Fibroblast of skin of scalp (primary cell): ENCODE measurements at regions not wholly inside any gene's neighbourhood (a gene's known extent, or its start where the extent isn't known, plus 50 kb on each side); places are given as distances from the start of the nearest gene placed in this dataset.
A peak's percentile ranks its signal among the peaks of the same experiment; 100 is the strongest.
"Not testable (repeated sequence)": the region's sequence is repeated elsewhere in the genome, so short reads cannot be mapped to it uniquely, and the experiment has no call there.

Experiments
- DNase-seq: peaks from one replicate; pipeline ENCODE4 v3.0.0-alpha.2; 2013

DNA sequence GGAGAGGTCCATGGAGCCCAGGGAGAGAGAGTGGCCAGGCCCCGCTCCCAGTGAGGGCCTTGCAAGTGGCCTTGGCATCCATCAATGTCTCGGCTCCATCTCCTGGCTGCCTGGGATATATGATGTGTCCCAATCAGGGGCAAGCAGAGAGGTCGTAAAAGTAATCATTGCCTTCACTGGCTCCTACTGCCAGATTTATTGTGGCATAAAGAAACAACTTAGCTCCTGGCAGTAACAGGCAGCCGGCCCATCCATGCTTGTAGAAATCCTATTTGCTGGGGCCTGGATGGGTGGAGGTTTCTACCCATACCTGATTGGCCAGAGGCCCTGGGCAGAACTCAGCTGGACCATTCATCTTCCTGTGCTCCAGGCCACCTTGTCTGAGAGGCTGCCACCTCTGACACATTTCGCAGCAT, 272.6 kb downstream of the MATN1 start:
- DNase-seq = no peak

DNA sequence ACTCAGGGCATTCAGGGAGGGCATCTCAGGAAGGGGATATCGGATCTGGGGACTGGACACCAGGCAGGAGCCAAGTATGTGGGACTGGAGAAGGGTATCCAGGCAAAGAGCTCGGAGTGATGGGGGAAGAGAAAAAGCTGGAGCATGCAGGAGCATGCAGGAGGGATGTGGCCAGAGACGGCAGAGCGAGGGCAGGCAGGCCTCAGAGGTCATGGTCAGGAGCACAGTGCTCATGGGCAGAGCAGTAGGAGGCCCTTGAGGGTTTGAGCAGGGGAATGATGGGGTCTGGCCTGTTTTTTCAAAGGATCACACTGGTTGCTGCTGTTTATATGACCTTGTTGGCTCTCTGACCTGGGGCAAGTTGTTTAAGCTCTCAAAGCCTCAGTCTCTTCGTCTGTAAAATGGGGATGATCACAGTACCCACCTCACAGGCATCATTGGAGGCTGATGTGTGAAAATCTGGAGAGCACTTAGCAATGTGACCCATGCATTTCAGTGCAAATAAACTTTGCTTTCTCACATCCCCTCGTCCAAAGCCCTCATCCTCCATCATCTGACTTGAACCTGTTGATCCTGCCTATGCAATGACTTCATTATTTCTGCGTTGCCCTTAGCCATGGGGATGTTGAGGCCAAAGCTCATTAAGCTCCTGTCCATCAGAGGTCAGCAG, 273.1 kb downstream of the MATN1 start:
- DNase-seq = no peak

DNA sequence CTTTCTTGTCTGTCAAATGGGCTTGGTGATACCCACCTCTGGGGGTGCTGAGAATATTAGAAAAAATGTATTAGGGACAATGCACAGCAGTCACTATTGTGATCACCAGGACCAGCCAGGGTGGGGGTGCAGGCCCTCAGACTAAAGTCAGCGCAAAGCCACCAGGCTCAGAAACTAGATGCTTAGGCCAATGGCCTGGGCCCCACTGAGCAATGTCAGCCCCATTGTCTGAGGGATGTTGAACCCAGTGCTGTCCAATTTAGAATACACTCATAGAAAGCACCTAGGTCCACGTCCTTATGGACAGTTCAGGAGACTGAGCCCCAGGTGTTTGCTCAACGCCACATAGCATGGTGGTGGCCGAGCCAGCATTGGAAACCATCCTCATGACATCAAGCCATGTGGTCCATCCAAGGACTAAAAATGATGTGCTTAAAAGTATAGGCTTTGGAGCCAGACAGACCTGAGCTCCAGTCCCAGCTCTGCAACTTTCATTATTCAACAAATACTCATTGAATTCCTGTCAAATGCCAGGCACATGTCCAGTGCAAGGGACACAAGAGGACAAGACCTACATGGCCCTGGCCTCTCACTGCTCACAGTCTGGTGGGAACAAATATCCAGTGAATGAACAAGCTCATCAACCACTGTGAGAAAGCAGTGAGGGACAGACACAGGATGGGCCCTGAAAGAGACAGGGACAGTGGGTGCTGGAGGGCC, 273.8 kb downstream of the MATN1 start:
- DNase-seq = no peak

DNA sequence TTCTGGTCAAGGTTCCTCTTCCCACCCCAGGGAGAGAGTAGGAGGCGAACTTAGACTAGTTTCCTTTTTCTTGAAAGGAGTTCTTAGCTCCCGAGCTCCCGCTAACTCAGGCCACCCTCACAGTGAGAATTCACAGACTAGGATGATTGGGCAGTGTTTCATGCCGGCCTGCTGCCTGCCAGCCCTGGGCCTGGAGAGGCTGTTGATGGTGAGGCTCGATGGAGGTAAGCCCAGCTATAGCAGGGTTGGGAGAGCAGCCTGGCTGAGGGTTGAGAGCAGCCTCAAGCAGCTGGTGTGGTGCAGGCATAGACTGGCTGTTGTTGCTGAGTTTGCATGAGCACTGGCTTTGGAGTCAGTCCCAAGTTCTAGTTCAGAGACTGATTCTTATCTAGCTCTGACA, 274.4 kb downstream of the MATN1 start:
- DNase-seq = no peak

DNA sequence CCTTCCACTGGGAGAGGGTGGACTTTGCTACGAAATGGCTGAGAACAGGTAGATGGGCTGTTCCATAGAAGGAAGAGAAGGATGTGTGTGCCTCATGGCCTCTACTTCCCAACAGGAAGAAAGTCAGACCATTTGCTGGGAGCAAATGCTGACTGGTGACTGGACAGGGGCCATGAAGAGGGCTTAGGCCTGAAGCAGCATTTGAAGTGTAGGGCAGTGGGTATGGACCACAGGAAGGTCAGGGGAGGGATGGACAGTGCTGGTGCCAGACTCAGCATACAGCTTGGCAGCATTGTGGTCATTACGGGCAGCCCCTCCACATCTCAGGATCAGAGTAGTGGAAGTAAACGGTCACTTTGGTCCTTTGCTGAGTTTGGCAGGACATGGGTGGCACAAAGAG, 275.7 kb downstream of the MATN1 start:
- DNase-seq = no peak

DNA sequence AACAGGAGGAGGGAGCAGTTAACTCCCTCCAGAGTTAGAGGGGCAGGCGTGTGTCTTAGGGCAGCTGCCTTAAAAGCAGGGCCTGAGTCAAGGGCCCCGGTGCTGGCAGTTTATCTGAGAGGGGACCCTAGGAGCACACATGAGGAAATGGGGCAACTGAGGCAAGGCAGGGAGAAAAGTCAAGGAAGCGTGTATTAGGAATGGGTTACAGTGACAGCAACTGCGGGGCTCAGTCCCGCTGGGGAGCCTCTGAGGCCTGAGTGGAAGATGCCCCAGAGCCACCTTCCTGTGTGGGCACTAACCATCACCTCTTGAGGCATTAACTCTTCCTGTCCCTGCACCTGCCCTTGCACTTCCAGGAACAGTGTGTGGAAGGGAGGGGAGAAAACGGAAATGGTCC, 276.3 kb downstream of the MATN1 start:
- no peak for DNase-seq

DNA sequence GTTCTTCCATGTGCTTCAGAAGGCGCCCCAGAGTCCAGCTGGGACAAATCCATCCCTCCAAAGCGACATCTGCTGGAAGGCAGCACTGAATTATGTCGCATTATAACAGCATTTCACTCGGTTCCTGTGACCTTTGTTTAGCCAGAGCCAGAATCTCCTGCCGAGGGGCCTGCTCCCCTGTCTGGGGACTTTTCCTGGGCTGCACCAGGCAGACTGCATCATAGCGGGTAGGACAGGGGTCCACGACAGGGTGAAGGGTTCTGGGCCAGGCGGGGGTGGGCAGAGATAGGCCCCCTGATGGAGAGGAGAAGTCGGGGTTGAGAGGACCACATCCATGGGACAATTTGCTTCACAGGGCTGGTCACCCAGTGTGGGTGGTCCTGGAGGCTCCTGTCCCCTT, 276.9 kb downstream of the MATN1 start:
- DNase-seq = no peak

DNA sequence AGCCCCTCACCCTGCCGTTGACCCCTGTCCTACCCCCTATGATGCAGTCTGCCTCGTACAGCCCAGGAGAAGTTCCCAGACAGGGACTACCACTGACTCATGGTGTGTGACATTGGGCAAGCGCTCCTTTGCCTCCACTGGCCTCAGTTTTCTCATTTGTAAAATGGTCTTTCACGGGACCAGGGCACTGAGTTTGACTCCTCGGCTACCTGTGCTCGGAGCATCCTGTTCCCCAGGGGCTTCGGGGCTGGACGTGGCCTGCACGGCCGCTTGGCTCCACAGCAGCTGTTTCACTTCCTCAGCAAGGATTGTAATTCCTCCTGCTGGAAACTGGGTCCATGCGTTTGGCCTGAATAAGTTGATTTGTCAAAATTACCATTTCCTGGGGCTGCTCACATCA, 277.3 kb downstream of the MATN1 start:
- no peak for DNase-seq

DNA sequence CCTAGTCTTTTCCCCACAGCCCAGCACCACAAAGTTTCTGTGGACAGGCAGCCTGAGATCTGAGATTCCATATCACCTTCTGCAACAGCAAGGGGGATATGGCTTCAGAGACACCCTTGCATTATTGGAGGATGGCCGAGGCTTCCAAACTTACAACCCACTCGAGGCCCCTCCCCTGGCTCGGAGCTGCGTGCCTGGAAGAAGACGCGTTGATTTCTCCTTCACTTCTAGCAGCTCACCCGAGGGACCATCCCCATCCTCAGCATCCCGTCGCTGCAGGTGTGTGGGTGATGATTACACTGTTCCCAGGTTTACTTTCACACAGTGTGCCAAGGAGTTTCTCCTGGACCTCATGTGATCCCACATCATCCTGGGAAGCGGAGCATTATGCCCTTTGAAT, 277.9 kb downstream of the MATN1 start:
- DNase-seq = no peak

DNA sequence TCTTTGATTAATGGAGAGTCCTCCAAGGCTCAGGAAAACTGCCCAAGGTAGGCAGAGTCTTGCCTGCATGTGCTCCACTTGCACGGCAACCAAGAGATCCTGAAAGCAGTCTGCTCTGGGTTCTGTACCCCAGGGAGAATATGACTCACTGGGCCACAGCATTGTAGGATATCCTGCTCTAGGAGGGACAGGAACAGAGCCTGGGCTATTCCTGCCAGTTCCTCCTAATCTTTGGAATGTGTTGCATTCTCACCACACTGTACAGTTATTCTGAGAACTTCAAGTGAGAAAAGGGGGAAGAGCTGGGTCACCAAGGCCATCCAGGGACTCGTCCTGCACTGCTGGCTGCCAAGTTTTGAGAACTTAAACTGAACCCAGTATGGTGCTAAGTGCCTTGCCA, 278.5 kb downstream of the MATN1 start:
- DNase-seq = peak; percentile 33

DNA sequence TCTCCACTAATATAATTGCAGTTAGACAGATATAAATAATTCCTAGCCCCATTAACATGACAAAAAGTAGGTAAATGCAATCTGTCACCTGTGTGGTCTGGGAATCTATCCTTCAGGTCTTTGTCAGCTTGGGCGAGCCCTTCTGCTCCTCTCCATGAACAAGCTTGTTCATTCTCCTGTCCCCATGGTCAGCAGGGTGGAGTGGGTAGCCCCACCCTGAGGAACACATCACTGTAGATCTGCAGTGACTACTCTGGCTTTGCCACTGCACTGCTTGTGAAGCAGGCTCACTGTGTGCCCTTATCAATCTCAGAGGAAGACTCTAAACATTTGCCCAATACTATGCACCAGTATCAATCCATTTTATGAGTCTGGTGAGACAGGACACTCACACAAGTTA, 279.0 kb downstream of the MATN1 start:
- DNase-seq = no peak

DNA sequence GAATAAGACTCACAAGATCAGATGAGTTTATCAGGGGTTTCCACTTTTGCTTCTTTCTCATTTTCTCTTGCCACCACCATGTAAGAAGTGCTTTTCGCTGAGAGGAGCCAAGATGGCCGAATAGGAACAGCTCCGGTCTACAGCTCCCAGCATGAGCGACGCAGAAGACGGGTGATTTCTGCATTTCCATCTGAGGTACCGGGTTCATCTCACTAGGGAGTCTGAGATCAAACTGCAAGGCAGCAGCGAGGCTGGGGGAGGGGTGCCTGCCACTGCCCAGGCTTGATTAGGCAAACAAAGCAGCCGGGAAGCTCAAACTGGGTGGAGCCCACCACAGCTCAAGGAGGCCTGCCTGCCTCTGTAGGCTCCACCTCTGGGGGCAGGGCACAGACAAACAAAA, 285.1 kb downstream of the MATN1 start:
- DNase-seq = not testable (repeated sequence)

DNA sequence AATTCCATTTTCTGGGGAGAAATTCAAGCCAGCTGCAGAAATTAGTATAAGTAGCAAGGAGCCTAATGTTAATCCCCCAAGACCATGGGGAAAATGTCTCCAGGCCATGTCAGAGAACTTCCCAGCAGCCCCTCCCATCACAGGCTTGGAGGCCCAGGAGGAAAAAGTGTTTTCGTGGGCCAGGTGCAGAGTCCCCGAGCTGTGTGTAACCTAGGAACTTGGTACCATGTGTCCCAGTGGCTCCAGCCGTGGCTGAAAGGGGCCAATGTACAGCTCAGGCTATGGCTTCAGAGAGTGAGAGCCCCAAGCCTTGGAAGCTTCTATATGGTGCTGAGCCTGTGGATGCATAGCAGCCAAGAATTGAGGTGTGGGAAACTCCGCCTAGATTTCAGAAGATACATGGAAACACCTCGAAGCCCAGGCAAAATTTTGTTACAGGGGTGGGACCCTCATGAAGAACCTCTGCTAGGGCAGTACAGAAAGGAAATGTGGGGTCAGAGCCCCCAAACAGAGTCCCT, 286.3 kb downstream of the MATN1 start:
- no peak for DNase-seq

DNA sequence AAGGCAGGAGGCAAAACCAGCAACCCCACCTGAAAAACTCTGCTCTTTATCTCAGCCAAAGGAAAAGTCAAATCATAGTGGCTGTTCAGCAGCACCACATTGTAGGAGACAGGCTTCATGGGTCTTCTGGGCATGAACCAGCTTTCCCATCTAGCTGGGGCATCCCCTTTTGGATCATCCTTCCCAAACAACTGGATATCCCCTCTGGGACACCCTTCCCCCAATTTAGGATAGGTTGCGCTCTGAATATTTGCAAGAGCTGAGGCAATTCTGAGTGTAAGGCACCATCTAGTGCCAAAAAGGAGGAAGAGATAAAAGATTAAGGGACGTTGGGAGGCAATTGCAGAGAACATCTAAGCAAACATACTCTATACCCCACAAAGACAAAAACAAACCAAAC, 295.8 kb downstream of the MATN1 start:
- DNase-seq = no peak

DNA sequence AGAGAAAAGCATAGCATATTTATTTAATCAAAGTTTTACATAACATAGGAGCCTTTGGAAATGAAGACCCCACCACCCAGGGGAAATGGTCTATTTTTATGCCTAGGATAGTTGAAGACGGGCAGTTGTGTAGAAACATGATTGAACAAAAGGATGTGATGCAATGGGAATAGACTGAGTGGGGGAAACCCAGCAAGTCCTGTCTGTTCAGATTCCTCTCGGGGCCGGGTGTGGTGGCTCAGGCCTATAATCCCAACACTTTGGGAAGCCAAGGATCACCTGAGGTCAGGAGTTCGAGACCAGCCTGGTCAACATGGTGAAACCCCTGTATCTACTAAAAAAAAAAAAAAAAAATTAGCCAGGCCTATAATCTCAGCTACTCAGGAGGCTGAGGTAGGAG, 298.3 kb downstream of the MATN1 start:
- DNase-seq = no peak

DNA sequence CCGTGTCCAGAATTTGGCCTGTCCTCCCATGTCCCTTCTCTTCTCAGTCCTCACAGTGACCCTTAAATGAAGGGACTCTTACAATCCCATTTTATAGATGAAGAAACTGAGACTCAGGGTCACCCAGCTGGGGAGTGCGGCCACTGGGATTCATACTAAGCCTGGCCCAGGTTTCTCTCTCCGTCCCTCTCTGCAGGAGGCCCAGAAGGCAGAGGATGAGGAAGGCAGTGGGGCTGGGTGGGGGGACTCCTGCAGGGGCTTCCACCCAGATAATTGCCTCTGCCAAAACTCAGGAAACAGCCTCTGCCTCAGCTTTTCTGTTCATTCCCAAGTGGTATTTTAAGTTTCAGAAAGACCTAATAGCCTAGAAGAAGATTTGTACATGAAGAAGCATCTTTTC, 299.8 kb downstream of the MATN1 start:
- DNase-seq = no peak

DNA sequence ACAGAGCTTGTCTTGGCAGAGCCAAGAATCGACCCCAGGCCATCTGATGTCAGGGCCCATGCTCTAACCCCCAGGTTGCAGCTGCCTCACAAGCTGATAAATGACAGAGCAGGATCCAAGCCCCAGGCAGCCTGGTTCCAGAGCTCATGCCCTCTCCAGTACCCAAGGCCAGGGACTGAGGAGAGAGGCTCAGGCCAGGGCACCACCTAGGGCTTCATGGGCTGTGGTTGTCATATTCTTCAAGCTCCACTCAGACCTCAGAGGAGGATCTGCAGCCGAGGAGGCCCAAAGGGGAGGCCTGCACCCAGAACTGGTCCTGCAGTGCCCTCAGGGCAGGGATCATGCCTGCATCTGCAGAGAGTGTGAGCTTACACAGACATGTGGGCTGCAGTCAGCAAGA, 301.1 kb downstream of the MATN1 start:
- no peak for DNase-seq

DNA sequence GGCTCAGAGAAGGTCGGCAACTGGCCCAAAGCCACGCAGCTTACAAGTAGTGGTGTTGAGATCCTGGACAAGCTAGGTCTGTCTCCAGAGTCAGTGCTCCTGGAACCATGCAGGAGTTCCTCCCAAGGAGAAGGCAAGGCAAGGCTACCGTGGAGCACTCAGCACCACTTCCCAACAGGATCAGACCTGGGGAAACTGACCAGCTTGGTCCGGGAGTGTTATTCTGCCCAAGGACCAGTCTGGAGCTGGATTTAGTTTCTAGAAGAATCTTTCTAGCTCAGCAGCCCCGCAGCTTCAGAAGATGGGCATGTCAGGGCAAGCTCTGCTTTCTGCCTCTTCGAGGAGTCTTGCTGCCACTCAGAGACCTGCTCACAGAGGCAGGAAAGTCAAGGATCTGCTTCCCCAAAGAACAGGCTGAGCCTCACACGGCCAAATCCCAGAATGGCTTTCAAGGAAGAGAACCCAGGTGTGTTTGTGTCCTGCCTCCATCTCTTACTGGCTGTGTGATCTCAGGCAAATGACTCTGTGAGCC, 302.8 kb downstream of the MATN1 start:
- no peak for DNase-seq

DNA sequence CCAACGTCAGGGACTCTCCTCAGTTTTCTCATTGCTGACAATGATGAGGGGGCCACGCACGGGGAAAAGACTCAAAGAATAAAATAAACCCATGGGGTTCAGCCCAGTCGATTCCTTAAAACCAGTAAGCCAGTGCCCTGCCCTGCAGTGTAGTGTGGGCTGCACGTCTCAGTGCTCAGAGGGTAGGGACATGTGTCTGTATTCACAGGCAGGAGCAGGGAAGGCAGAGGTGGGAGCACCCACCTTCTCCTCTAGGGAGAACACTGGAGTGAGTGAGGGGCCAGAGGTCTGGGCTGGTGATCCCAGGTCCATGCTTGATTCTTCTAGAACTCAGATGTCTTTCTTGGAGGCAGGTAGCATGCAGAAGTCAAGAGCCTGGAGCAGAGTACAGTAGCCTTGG, 303.6 kb downstream of the MATN1 start:
- no peak for DNase-seq

DNA sequence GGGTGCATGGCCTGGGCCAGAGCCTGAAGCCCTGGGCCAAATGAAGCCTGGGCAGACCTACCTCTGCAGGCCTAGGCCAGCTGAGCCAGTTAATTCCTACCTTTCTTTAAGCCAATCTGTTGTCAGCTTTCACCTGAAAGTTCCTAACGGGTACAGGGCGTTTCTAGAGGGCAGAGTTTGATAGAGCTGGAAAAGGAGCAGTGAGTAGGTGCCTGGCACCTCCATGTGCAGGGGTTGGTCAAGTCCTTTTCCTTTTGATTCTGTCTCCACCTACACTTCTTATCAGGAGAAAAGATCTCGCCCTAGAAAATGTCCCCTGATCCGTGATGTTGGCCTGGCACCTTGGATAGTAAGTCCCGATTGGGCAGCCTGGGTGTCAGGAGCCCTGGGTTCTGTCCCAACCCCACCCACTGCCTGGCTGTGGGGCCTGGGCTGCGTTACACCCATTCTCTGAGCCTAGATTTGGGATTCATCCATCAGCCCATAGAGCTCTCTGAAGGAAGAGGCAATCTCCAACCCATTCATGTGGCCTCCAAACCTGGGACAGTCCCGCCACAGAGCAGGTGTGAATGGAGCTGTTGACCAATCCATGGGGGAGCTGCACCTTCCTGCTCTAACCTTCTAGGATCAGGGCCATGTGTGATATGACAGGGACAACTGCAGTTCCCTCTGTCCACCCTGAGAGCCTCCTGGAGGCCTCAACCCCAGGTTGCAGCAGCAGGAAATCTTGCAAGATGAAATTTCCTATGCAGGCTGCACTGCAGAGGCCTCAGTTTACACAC, 304.3 kb downstream of the MATN1 start:
- no peak for DNase-seq

DNA sequence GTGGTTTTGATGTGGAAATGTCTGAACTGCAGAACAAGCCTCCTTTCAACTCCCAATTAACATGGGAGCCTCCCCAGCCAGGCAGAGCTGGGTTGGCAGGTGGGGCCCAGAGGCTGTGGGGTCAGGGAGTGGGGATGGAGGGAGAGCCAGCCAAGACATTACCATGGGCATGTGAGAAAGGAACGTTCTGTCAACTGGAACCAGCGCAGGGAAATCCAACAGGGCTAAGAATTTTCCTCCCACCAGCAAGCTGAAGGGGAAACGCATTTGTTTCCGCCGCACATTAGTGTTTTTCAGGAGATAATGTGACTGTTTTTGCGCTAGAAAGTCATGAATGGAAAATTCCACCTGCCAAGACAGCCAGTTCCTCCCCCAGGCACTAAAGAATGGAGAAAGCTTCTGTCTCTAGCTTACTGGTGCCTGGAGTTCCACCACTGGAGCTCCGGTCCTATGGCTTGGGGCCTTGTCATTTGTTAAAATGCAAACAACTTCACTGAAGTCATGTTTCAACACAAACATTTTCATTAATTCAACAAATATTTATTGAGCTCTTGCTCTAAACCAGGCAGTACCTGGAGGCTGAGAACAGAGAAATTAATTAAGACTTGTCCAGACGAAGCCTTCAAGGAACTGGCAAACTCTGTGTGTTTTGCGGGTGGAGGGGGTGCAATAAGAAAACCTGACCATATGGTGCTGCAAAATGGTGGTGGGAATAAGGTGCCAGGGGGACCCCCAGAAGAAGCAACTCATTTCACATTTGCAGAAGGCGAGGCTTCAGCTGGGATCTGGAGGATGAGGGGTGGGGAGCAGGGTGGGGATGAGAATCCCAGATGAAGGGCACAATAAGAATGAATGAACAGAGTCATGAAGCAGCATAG, 305.1 kb downstream of the MATN1 start:
- DNase-seq = no peak

DNA sequence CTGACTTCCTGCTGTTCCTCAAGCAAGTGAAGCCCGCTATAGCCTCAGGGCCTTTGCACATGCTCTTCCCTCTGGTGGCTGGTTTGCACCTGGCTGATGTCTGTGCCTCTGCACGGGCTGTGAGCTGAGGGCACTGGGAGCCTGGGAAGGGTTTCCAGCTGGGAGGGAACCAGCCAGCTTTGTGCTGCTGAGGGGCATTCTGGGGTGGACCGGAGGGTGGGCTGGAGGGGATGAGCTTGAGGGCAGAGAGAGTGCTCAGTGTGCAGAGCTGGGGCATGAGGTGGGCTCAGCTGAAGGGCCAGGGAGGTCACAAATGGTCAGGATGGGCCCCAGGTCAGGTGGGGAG, 305.7 kb downstream of the MATN1 start:
- DNase-seq = no peak
